Adipocyte (in vitro differentiated cells): ENCODE measurements at regions not wholly inside any gene's neighbourhood (a gene's known extent, or its start where the extent isn't known, plus 50 kb on each side); places are given as distances from the start of the nearest gene placed in this dataset.
"Not testable (repeated sequence)": the region's sequence is repeated elsewhere in the genome, so short reads cannot be mapped to it uniquely, and the experiment has no call there.

Source experiments
- DNase-seq: peaks from one replicate; pipeline ENCODE4 v3.0.0-alpha.2; 2015; ENCODE audit warnings: low read depth
- H3K27me3 ChIP-seq: replicated peaks from 2 replicates; pipeline ENCODE4 v1.7.0; 2013; ENCODE audit warnings: mild to moderate bottlenecking, low read length, moderate library complexity; ENCODE audit not compliant: control insufficient read depth, insufficient read depth
- H3K36me3 ChIP-seq: 2 replicates; pipeline ENCODE4 v1.7.0; 2013; ENCODE audit warnings: low read length, mild to moderate bottlenecking, moderate library complexity; ENCODE audit not compliant: control insufficient read depth, insufficient read depth, severe bottlenecking
- H3K4me1 ChIP-seq: 2 replicates; pipeline ENCODE4 v1.7.0; 2013; ENCODE audit warnings: mild to moderate bottlenecking, low read length, moderate library complexity; ENCODE audit not compliant: control insufficient read depth, insufficient read depth
- H3K4me3 ChIP-seq: 2 replicates; pipeline ENCODE4 v1.7.0; 2013; ENCODE audit warnings: mild to moderate bottlenecking, low read length, moderate library complexity
- H3K9ac ChIP-seq: 2 replicates; pipeline ENCODE4 v1.7.0; 2013; ENCODE audit warnings: mild to moderate bottlenecking, low read length, moderate library complexity
- H3K9me3 ChIP-seq: 2 replicates; pipeline ENCODE4 v1.7.0; 2013; ENCODE audit warnings: mild to moderate bottlenecking, low read length, moderate library complexity; ENCODE audit not compliant: control insufficient read depth

DNA sequence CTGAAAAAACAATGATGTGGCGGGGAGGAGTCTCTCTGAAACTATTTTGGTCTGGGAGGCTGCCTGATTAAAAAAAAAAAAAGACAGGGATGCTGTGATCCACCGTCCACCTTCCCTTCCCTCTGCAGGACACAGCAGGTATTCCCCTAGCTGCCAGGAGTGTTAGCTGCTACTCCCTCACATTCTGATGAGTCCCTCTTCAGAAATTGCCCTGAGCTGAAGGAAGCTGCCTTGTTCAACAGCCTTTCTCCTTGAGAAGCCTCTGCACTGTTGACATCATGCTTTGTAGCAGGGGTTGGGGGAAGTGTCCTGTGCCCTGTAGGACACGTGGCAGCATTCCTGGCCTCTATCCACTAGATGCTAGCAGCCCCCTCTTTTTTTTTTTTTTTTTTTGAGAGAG lies 71.7 kb upstream of the ZMYND8 start:
- DNase-seq = no peak
- peaks cover 13% of the 10 kb centered on the region for H3K4me1 ChIP-seq
- no peak overlapping the region for H3K4me3 ChIP-seq
- no peaks in the 10 kb centered on the region for H3K36me3 ChIP-seq
- H3K9me3 ChIP-seq = peaks cover 19% of the 10 kb centered on the region
- no peaks in the 10 kb centered on the region for H3K27me3 ChIP-seq
- no peak overlapping the region for H3K9ac ChIP-seq

DNA sequence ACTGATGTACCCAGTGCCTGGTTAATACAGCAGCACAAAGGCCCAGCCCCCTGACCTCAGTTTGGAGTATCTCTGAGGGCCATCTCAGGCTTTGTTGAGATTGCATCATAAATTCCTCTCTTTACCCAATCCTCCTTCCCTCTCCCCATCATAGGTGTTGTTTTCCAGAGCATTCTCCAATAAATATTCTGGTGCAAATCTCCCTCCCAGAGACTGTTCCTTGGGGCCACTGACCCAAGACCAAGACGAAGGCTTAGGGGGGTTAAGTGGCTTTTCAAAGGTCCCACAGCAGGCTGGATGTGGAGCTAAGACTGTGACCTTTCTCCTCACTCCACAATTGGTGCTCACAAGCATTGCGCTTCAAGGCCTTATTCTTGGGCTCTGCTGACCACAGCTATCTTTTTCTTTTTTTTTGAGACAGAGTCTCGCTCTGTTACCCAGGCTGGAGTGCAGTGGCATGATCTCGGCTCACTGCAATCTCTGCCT lies 72.4 kb upstream of the ZMYND8 start:
- H3K4me3 ChIP-seq = no peak overlapping the region
- peaks cover 13% of the 10 kb centered on the region for H3K4me1 ChIP-seq
- no peaks in the 10 kb centered on the region for H3K36me3 ChIP-seq
- no peak for DNase-seq
- H3K9ac ChIP-seq = no peak overlapping the region
- no peaks in the 10 kb centered on the region for H3K27me3 ChIP-seq
- peaks cover 19% of the 10 kb centered on the region for H3K9me3 ChIP-seq

DNA sequence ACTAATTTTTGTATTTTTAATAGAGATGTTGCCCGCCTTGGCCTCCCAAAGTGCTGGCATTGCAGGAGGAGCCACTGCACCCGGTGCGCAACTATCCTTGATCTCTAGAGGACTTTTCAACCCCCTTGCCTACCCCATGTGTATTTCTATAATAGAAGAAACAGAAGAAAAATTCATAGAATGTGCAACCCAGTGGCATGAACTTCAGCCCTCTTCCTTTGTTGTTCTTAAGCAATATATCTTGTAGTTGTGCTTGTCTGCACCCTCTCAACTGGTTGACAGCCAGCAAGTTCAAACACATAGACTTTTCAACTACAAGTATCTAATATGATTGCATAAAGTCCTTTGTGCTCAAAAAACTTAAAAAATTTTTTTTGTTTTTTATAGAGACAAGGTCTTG lies 72.3 kb upstream of the NCOA3 start:
- H3K9me3 ChIP-seq = peaks cover 19% of the 10 kb centered on the region
- no peak overlapping the region for H3K9ac ChIP-seq
- peak; percentile 19 for DNase-seq
- H3K36me3 ChIP-seq = no peaks in the 10 kb centered on the region
- no peak overlapping the region for H3K4me3 ChIP-seq
- H3K27me3 ChIP-seq = no peaks in the 10 kb centered on the region
- H3K4me1 ChIP-seq = peaks cover 13% of the 10 kb centered on the region

DNA sequence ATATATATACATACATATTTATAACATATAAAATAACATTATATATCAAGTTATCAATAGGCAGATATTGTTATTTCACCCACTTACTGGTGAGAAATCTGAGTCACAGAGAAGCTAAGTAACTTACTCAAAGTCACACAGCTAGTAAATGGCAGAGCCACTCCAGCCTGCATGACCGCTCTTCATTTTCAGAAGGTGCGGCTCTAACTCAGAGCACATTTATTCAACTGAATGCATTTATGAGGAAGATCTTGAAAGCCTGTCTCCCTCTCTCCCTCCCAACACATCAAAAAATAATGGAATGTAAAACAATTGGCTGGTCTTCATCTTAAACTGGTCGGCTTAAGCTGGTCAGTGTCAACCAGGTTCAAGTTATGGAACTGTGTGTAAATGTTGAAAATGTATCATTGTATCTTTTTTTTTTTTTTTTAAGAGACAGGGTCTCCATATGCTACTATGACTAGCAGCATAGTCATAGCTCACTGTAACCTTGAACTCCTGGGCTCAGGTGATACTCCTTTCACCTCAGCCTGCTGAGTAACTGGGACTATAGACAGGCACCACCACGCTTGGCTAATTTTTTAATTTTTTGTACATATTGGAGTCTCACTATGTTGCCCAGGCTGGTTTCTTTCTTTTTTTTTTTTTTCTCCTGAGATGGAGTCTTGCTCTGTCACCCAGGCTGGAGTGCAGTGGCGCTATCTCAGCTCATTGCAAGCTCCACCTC lies 70.7 kb upstream of the NCOA3 start:
- Histone ChIP-seq H3K4me3 (no peak overlapping the region), H3K9me3 (peaks cover 19% of the 10 kb centered on the region), H3K27me3 (no peaks in the 10 kb centered on the region), H3K36me3 (no peaks in the 10 kb centered on the region), H3K4me1 (peaks cover 13% of the 10 kb centered on the region), H3K9ac (no peak overlapping the region)
- no peak for DNase-seq

DNA sequence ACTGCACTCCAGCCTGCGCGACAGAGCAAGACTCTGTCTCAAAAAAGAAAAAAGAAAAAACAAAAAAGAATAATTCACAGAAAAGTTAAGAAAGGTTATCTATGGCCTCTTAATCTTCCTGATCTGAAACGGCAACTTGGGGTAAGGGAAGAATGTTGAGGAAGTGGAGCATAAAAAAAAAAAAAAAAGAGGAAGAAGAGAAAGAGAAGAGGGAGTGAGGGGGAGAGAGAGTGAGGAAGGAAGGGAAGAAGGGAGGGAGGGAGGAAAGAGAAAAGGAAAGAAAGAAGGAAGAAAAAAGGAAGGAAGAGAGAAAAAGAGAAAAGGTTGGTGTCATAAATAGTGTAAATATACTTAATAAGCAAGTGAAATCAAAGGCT lies 68.9 kb upstream of the NCOA3 start:
- Histone ChIP-seq H3K4me3 (no peak overlapping the region), H3K27me3 (no peaks in the 10 kb centered on the region), H3K36me3 (no peaks in the 10 kb centered on the region), H3K9me3 (peaks cover 3% of the 10 kb centered on the region), H3K4me1 (peaks cover 13% of the 10 kb centered on the region), H3K9ac (no peak overlapping the region)
- no peak for DNase-seq

DNA sequence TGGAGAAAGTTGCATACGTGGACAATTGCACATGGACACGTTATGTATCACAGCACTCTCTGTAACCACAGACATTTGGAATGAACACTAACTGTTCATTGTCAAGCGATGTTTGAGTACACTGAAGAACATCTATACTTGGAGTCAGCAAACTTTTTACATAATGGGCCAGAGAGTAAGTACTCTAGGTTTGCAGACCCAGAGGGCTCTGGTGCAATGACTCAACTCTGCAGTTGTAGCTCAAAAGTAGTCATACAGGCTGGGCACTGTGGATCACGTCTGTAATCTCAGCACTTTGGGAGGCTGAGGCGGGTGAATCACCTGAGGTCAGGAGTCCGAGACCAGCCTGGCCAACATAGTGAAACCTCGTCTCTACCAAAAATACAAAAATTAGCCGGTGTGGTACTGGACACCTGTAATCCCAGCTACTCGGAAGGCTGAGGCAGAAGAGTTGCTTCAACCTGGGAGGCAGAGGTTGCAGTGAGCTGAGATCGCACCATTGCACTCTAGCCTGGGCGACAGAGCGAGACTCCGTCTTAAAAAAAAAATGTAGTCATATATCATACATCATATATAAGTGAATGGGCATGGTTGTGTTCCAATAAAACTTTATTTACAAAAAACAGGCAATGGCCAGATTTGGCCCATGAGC lies 67.4 kb upstream of the NCOA3 start:
- not testable (repeated sequence) for H3K9me3 ChIP-seq, H3K4me3 ChIP-seq, H3K4me1 ChIP-seq, H3K9ac ChIP-seq, DNase-seq, H3K36me3 ChIP-seq, H3K27me3 ChIP-seq

DNA sequence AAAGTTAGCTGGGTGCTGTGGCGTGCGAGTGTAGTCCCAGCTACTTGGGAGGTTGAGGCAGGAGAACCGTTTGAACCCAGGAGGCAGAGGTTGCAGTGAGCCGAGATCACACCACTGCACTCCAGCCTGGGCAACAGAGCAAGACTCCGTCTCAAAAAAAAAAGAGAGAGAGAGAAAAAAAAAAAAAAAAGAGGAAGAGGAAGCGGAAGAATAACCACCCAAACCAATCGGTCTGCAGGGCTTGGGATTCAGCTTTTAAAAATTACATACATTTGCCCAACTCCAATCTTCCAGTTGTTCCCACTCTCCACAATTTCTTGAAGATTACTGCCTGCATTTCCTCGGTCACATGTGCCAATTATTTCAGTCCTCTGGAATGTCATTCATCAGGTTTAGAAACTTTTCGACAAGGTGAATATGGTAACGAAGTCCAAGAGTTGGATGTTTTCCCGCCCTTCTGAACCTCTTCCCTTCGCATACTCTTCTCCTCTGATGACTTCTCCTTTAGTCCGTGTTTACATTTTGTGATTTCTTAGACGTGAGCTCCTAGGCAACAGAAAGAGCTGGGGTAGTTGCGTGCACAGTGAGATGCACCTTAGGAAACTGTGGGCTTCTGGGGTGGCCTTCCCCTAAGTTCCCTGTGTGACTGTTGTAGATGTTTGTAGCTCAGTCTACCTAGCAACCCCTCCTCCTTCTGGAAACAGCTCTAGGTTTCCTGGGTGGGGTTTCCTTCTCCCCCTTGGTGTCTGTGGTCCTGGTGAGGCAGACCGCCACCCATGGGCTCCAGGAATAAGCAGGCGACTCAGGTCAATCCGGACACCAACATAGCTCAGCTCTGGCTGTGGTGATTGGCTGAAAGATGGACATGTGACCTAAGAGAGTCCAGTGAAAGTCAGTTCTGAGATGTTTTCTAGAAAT lies 63.0 kb upstream of the NCOA3 start:
- no peak for DNase-seq
- Histone ChIP-seq H3K4me1 (no peaks in the 10 kb centered on the region), H3K36me3 (no peaks in the 10 kb centered on the region), H3K9ac (no peak overlapping the region), H3K9me3 (no peaks in the 10 kb centered on the region), H3K27me3 (no peaks in the 10 kb centered on the region), H3K4me3 (no peak overlapping the region)

DNA sequence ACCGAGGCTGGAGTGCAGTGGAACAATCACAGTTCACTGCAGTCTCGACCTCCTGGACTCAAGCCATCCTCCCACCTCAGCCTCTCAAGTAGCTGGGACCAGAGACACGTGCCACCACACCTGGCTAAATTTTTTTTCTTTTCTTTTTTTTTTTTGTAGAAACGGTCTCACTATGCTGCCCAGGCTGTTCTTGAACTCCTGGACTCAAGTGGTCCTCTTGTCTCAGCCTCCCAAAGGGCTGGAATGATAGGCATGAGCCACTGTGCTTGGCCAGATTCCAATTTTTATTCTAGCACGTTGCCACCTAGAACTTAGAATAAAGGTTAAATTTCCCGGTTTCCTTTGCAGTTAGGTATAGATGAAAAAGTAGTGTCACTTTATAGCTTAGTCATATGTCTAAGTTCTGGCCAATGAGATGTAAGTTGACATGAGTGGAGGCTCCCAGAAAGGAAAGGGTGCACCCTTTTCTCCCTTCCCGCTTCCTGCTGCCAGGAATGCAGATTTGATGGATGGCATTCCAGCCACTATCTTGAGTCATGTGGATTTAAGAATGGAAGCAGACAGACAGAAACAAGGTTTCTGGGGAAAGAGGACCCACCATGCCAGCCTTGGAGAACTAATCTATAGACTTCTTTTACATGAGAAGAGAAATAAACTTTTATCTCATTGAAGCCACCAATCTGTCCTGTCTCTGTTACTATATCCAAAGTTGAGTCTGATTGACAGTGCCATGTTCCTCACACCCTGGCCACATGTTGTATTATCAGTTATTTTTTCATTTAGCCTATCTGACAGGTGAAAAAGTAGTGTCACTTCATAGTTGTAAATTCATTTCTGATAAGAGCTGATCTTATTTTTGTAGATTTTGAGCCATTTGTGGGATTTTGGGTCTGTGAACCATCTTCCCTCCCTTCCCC lies 60.6 kb upstream of the NCOA3 start:
- Histone ChIP-seq H3K9ac (no peak overlapping the region), H3K4me1 (no peaks in the 10 kb centered on the region), H3K9me3 (no peaks in the 10 kb centered on the region), H3K4me3 (no peak overlapping the region), H3K36me3 (no peaks in the 10 kb centered on the region), H3K27me3 (no peaks in the 10 kb centered on the region)
- DNase-seq = no peak

DNA sequence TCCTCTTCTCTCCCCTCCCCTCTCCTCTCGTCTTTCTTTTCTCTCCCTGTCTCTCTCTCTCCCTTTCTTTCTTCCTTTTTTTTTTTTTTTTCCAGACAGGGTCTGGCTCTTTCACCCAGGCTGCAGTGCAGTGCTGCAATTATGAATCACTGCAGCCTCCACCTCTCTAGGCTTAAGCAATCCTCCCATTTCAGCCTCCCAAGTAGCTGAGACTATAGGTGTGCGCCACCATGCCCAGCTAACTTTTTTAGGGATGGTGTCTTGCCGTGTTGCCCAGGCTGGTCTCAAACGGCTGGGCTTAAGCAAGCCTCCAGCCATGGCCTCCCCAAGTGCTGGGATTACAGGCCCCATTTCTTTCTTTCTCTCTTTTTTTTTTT lies 59.9 kb upstream of the NCOA3 start:
- Histone ChIP-seq H3K36me3 (no peaks in the 10 kb centered on the region), H3K27me3 (no peaks in the 10 kb centered on the region), H3K4me3 (no peak overlapping the region), H3K9ac (no peak overlapping the region), H3K9me3 (no peaks in the 10 kb centered on the region), H3K4me1 (no peaks in the 10 kb centered on the region)
- DNase-seq = no peak

DNA sequence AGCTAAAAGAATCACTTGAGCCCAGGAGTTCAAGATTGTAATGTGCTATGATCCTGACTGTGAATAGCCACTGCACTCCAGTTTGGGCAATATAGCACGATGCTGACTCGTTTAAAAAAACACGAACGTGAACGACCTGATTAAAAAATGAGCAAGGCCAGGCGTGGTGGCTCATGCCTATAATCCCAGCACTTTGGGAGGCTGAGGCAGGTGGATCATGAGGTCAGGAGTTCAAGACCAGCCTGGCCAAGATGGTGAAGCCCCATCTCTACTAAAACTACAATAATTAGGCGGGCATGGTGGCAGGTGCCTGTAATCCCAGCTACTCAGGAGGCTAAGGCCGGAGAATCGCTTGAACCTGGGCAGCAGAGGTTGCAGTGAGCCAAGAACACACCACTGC lies 58.6 kb upstream of the NCOA3 start:
- H3K36me3 ChIP-seq, H3K27me3 ChIP-seq, H3K4me3 ChIP-seq, H3K9ac ChIP-seq, DNase-seq, H3K4me1 ChIP-seq, H3K9me3 ChIP-seq: not testable (repeated sequence)
